G401 (cell line): ENCODE measurements at regions not wholly inside any gene's neighbourhood (a gene's known extent, or its start where the extent isn't known, plus 50 kb on each side); places are given as distances from the start of the nearest gene placed in this dataset.
A peak's percentile ranks its signal among the peaks of the same experiment; 100 is the strongest.

ENCODE experiments used
- DNase-seq: peaks from one replicate; pipeline ENCODE4 v3.0.0-alpha.2; 2015; ENCODE audit warnings: low spot score
- in situ Hi-C: cut with HindIII; loops from 2 replicates; pipeline ENCODE4 v1.10.0; 2016; ENCODE audit warnings: low sequenced_read_pairs, mixed read lengths

DNA sequence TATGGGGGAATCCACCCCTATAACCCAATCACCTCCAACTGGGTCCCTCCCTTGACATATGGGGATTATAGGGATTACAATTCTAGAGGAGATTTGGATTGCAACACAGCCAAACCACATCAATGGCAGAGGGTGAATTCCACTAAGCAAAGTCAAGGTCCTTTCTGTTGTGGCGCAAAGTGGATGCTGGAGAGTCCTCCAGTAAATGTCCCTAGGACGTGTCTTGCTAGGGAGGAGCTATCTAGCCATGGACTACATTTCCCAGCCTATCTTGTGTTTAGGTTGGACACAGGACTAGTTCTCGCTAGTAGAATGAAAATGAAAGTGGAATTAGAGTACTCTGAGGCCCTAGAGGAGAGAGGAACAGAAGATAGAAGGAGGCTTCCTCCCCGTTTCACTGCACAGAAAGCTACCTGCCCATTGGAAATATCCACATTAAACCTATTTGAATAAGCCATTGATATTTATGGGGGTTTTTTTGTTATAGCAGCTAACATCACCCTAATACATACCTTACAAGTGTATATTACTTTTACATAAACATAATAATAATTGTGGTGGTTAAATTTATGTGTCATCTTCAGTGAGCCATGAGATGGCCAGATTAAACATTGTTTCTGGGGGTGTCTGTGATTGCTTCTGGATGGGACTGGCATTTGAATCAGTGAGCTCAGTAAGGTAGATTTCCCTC, 56.7 kb upstream of the ERCC4 start:
- in situ Hi-C loops: no loop called here
- no peak for DNase-seq

DNA sequence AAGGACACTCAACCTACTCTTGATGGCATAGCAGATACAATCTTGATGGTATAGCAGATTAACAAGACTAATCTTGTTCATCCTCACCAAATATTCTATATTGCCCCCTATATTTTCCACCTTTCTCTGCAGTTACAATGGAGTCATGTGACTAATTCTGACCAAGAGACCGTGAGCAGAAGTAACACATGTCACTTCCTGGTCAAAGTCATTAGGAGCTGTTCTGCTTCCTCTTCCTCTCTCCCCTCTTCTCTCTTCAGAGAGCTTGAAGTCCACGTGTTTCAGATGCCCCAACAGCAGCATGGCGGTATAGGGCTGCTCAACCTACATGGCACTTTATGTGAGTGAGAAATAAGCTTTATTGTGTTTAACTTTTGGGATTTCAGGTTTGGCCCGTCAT, 55.3 kb upstream of the ERCC4 start:
- DNase-seq: no peak
- in situ Hi-C loops: no loop called here

DNA sequence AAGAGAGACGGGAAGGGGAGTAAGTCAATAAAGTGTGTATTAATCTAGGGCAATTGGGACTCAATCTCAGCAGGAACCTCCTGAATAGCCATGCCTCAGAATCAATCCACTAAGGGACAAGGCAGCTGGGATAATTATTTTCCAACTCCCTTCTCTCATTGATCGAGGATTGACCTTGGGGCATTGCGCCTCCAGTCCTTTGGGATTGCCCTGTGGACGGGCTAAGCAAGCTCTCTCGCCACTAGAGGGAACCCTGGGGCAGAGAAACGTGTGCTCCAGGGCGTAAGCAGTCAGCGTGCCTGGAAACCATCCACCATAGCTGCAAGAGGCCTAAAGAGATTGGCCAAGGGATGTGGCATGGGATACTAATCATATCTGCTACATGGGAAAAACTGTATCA, 53.9 kb upstream of the ERCC4 start:
- in situ Hi-C loops: no loop called here
- peak; percentile 28 for DNase-seq
